ENCODE measurements at regions not wholly inside any gene's neighbourhood (a gene's known extent, or its start where the extent isn't known, plus 50 kb on each side); places are given as distances from the start of the nearest gene placed in this dataset.
"Not testable (repeated sequence)": the region's sequence is repeated elsewhere in the genome, so short reads cannot be mapped to it uniquely, and the experiment has no call there.

- no peak for TF ChIP-seq CTCF (IDR thresholded peaks at IDR 0.05)
- no peak for ATAC-seq (ENCODE audit: low read depth)
- DNase-seq: no peak
- ChIA-PET POLR2A (no interaction called here), CTCF (no interaction called here)
- Mint-ChIP-seq H3K27ac (no peak overlapping the region), H3K4me3 (no peak overlapping the region), H3K9me3 (no peaks in the 10 kb centered on the region), H3K36me3 (ENCODE audit: low read depth) (no peaks in the 10 kb centered on the region), H3K4me1 (no peaks in the 10 kb centered on the region), H3K27me3 (no peaks in the 10 kb centered on the region)
- intact Hi-C loops (cut with micrococcal nuclease): no loop called here
These were observed 412.9 kb upstream of the FMR1 start for GRCh38 chrX:147498796-147499195.

- H3K27ac Mint-ChIP-seq: no peak overlapping the region
- intact Hi-C loops (cut with micrococcal nuclease): no loop called here
- ATAC-seq (ENCODE audit: low read depth) (no peak), DNase-seq (no peak)
- no peaks in the 10 kb centered on the region for H3K9me3 Mint-ChIP-seq
- H3K4me1 Mint-ChIP-seq: no peaks in the 10 kb centered on the region
- H3K4me3 Mint-ChIP-seq: no peak overlapping the region
- TF ChIP-seq CTCF (IDR thresholded peaks at IDR 0.05): no peak
- ChIA-PET POLR2A (no interaction called here), CTCF (no interaction called here)
- no peaks in the 10 kb centered on the region for H3K27me3 Mint-ChIP-seq
- H3K36me3 Mint-ChIP-seq (ENCODE audit: low read depth): no peaks in the 10 kb centered on the region
These were observed 388.7 kb upstream of the FMR1 start for GRCh38 chrX:147522981-147523380.

GRCh38 chrX:147533426-147533825 lies 378.3 kb upstream of the FMR1 start:
- no peak for TF ChIP-seq CTCF (IDR thresholded peaks at IDR 0.05)
- no peak overlapping the region for H3K27ac Mint-ChIP-seq
- no peak for ATAC-seq (ENCODE audit: low read depth)
- ChIA-PET POLR2A (no interaction called here), CTCF (no interaction called here)
- no peak overlapping the region for H3K4me3 Mint-ChIP-seq
- no peaks in the 10 kb centered on the region for H3K27me3 Mint-ChIP-seq
- H3K36me3 Mint-ChIP-seq (ENCODE audit: low read depth): no peaks in the 10 kb centered on the region
- no peaks in the 10 kb centered on the region for H3K4me1 Mint-ChIP-seq
- no peaks in the 10 kb centered on the region for H3K9me3 Mint-ChIP-seq
- DNase-seq: no peak
- intact Hi-C loops (cut with micrococcal nuclease): no loop called here

- ATAC-seq (ENCODE audit: low read depth) (no peak), DNase-seq (no peak)
- intact Hi-C loops (cut with micrococcal nuclease): no loop called here
- no peaks in the 10 kb centered on the region for H3K36me3 Mint-ChIP-seq (ENCODE audit: low read depth)
- no peak for TF ChIP-seq CTCF (IDR thresholded peaks at IDR 0.05)
- POLR2A ChIA-PET: no interaction called here
- CTCF ChIA-PET: no interaction called here
- H3K4me1 Mint-ChIP-seq: no peaks in the 10 kb centered on the region
- no peaks in the 10 kb centered on the region for H3K27me3 Mint-ChIP-seq
- H3K4me3 Mint-ChIP-seq: no peak overlapping the region
- no peaks in the 10 kb centered on the region for H3K9me3 Mint-ChIP-seq
- H3K27ac Mint-ChIP-seq: no peak overlapping the region
These were observed 374.5 kb upstream of the FMR1 start for GRCh38 chrX:147537172-147537571.

GRCh38 chrX:147548023-147548422 lies 363.7 kb upstream of the FMR1 start:
- H3K9me3 Mint-ChIP-seq; H3K4me3 Mint-ChIP-seq; H3K27me3 Mint-ChIP-seq; CTCF ChIA-PET; H3K27ac Mint-ChIP-seq; POLR2A ChIA-PET; H3K36me3 Mint-ChIP-seq (ENCODE audit: low read depth); ATAC-seq (ENCODE audit: low read depth); intact Hi-C loops (cut with micrococcal nuclease); DNase-seq; H3K4me1 Mint-ChIP-seq: not testable (repeated sequence)

- CTCF ChIA-PET: no interaction called here
- H3K27me3 Mint-ChIP-seq: no peaks in the 10 kb centered on the region
- no peak for ATAC-seq (ENCODE audit: low read depth)
- H3K27ac Mint-ChIP-seq: no peak overlapping the region
- H3K4me1 Mint-ChIP-seq: no peaks in the 10 kb centered on the region
- intact Hi-C loops (cut with micrococcal nuclease): no loop called here
- POLR2A ChIA-PET: no interaction called here
- TF ChIP-seq CTCF (IDR thresholded peaks at IDR 0.05): no peak
- no peak overlapping the region for H3K4me3 Mint-ChIP-seq
- H3K9me3 Mint-ChIP-seq: peaks cover 4% of the 10 kb centered on the region
- no peaks in the 10 kb centered on the region for H3K36me3 Mint-ChIP-seq (ENCODE audit: low read depth)
- no peak for DNase-seq
These were observed 361.5 kb upstream of the FMR1 start for GRCh38 chrX:147550217-147550616.

All from activated B cell treated with CpG ODN at 0.5 μM for 24 hours (primary cell).